PC-3 (cell line): ENCODE measurements at regions not wholly inside any gene's neighbourhood (a gene's known extent, or its start where the extent isn't known, plus 50 kb on each side); places are given as distances from the start of the nearest gene placed in this dataset.

Experiments used
- EZH2 ChIP-seq: fragments of 300-600 bp; sonication (generic); IDR thresholded peaks from one replicate; pipeline ENCODE4 v1.6.1; 2017; ENCODE audit warnings: antibody characterized with exemption, mild to moderate bottlenecking, low read length; ENCODE audit not compliant: unreplicated experiment
- EZH2phosphoT487 ChIP-seq: fragments of 300-600 bp; sonication (generic); IDR thresholded peaks from 2 replicates; pipeline ENCODE4 v1.6.1; 2018; ENCODE audit warnings: mild to moderate bottlenecking, antibody characterized with exemption, low read length, borderline replicate concordance
- TF ChIP-seq, protein P1 (sequence below): fragments of 300-600 bp; sonication (generic); conservative IDR thresholded peaks from 2 replicates; pipeline ENCODE4 v1.5.1; 2017; ENCODE audit warnings: antibody characterized with exemption, low read depth, mild to moderate bottlenecking, low read length

DNA sequence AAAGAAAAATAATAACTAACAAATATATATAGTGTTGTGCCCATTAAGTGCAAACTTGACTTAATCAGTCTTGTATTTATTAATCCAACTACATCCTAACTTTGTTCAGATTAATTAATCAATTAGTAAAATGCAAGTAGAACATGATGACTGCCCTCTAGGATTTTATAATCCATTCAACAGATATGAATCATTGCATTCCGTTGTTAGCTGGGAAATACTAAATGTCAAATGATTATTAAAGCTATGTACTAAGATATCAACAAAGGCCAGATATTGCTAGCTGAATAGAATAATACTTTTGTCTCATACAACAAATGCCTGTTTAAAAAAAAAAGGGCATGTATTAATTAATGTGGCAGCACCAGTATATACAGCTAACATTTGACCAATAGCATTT is 1366.3 kb downstream of the STIM2 start:
- TF ChIP-seq, protein P1, sequence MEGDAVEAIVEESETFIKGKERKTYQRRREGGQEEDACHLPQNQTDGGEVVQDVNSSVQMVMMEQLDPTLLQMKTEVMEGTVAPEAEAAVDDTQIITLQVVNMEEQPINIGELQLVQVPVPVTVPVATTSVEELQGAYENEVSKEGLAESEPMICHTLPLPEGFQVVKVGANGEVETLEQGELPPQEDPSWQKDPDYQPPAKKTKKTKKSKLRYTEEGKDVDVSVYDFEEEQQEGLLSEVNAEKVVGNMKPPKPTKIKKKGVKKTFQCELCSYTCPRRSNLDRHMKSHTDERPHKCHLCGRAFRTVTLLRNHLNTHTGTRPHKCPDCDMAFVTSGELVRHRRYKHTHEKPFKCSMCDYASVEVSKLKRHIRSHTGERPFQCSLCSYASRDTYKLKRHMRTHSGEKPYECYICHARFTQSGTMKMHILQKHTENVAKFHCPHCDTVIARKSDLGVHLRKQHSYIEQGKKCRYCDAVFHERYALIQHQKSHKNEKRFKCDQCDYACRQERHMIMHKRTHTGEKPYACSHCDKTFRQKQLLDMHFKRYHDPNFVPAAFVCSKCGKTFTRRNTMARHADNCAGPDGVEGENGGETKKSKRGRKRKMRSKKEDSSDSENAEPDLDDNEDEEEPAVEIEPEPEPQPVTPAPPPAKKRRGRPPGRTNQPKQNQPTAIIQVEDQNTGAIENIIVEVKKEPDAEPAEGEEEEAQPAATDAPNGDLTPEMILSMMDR: no peak
- TF ChIP-seq EZH2 (no peak), EZH2phosphoT487 (no peak)
